GM19397 (cell line): ENCODE measurements at regions not wholly inside any gene's neighbourhood (a gene's known extent, or its start where the extent isn't known, plus 50 kb on each side); places are given as distances from the start of the nearest gene placed in this dataset.
"Not testable (repeated sequence)": the region's sequence is repeated elsewhere in the genome, so short reads cannot be mapped to it uniquely, and the experiment has no call there.

Experiments used
- ATAC-seq: cut with Tn5 transposase; IDR thresholded peaks from one replicate; pipeline ENCODE4 v1.9.1; 2021; ENCODE audit warnings: mild to moderate bottlenecking, moderate library complexity; ENCODE audit not compliant: unreplicated experiment

GRCh38 chr2:126293962-126294361, 362.0 kb upstream of the GYPC start:
- ATAC-seq = not testable (repeated sequence)

- ATAC-seq = no peak
Measured at GRCh38 chr2:126299469-126299976, 356.4 kb upstream of the GYPC start.

GRCh38 chr2:126300348-126300747, 355.6 kb upstream of the GYPC start:
- no peak for ATAC-seq

GRCh38 chr2:126302043-126302442, 353.9 kb upstream of the GYPC start:
- no peak for ATAC-seq

- ATAC-seq = no peak
Measured at GRCh38 chr2:126303113-126303512, 352.8 kb upstream of the GYPC start.

GRCh38 chr2:126304154-126304553, 351.8 kb upstream of the GYPC start:
- no peak for ATAC-seq

GRCh38 chr2:126306539-126306938, 349.4 kb upstream of the GYPC start:
- no peak for ATAC-seq

GRCh38 chr2:126307740-126308139, 348.2 kb upstream of the GYPC start:
- ATAC-seq = no peak

- ATAC-seq = no peak
Measured at GRCh38 chr2:126309185-126309584, 346.8 kb upstream of the GYPC start.

- no peak for ATAC-seq
Measured at GRCh38 chr2:126312579-126312978, 343.4 kb upstream of the GYPC start.

- ATAC-seq = no peak
Measured at GRCh38 chr2:126315828-126316227, 340.1 kb upstream of the GYPC start.

- no peak for ATAC-seq
Measured at GRCh38 chr2:126317790-126318431, 338.0 kb upstream of the GYPC start.

- ATAC-seq = no peak
Measured at GRCh38 chr2:126322342-126322741, 333.6 kb upstream of the GYPC start.

GRCh38 chr2:126325202-126325601, 330.8 kb upstream of the GYPC start:
- ATAC-seq = no peak

GRCh38 chr2:126329173-126329572, 326.8 kb upstream of the GYPC start:
- ATAC-seq = no peak

- no peak for ATAC-seq
Measured at GRCh38 chr2:126342457-126342856, 313.5 kb upstream of the GYPC start.

- no peak for ATAC-seq
Measured at GRCh38 chr2:126343136-126343535, 312.8 kb upstream of the GYPC start.

- ATAC-seq = no peak
Measured at GRCh38 chr2:126344493-126344892, 311.5 kb upstream of the GYPC start.

- no peak for ATAC-seq
Measured at GRCh38 chr2:126345691-126346090, 310.3 kb upstream of the GYPC start.

- no peak for ATAC-seq
Measured at GRCh38 chr2:126356631-126357030, 299.3 kb upstream of the GYPC start.

GRCh38 chr2:126358122-126358521, 297.8 kb upstream of the GYPC start:
- ATAC-seq = no peak

GRCh38 chr2:126359494-126359893, 296.5 kb upstream of the GYPC start:
- ATAC-seq = no peak

GRCh38 chr2:126367361-126367760, 288.6 kb upstream of the GYPC start:
- no peak for ATAC-seq
